SHP77 (cell line): ENCODE measurements at regions not wholly inside any gene's neighbourhood (a gene's known extent, or its start where the extent isn't known, plus 50 kb on each side); places are given as distances from the start of the nearest gene placed in this dataset.

Experiments
- DNase-seq, 2 experiments: peaks; one replicate each; lab custom pipeline; 2025; lab: John Stamatoyannopoulos, UW

DNA sequence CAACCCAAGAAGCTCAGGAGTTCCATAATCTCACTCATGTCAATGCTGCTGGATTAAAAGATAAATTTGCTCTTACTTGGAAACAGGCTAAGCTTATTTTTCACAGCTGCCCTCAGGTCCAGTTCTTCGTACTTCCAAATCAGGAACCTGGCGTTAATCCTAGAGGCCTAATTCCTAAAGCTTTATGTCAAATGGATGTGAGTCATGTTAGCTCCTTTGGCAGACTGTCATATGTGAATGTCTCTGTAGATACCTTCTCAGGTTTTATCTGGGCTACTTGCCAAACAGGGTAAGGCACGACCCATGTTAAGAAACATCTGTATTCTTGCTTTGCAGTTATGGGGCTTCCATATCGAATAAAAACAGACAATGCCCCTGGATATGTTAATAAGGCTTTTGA, 504.6 kb downstream of the ALG10 start:
- DNase-seq: no peak

DNA sequence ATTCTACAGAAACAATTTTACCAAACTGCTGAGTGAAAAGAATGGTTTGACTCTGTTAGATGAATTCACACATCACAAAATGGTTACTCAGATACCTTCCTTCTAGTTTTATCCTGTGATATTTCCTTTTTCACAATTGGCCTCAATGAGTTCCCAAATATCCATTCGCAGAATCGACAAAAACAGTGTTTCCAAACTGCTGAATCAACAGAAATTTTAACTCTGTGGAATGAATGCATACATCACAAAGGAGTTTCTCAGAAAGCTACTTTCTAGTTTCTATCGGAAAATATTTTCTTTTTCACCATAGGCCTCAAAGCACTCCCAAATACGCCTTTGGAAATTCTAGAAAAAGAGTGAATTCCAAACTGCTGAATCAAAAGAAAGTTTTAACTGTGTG, 525.0 kb downstream of the ALG10 start:
- DNase-seq: no peak

DNA sequence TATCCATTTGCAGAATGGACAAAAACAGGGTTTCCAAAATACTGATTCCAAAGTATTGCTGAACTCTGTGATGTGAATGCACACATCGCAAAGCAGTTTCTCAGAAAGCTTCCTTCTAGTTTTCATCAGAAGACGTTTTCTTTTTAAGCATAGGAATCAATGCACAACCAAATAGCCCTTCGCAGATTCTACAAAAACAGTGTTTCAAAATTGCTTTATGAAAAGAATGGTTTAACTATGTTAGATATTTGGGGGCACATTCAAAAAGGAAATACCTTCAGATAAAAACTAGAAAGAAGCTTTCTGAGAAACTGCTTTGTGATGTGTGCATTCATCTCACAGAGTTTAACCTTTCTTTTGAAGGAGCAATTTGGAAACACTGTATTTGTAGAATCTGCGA, 569.7 kb downstream of the ALG10 start:
- DNase-seq: no peak

DNA sequence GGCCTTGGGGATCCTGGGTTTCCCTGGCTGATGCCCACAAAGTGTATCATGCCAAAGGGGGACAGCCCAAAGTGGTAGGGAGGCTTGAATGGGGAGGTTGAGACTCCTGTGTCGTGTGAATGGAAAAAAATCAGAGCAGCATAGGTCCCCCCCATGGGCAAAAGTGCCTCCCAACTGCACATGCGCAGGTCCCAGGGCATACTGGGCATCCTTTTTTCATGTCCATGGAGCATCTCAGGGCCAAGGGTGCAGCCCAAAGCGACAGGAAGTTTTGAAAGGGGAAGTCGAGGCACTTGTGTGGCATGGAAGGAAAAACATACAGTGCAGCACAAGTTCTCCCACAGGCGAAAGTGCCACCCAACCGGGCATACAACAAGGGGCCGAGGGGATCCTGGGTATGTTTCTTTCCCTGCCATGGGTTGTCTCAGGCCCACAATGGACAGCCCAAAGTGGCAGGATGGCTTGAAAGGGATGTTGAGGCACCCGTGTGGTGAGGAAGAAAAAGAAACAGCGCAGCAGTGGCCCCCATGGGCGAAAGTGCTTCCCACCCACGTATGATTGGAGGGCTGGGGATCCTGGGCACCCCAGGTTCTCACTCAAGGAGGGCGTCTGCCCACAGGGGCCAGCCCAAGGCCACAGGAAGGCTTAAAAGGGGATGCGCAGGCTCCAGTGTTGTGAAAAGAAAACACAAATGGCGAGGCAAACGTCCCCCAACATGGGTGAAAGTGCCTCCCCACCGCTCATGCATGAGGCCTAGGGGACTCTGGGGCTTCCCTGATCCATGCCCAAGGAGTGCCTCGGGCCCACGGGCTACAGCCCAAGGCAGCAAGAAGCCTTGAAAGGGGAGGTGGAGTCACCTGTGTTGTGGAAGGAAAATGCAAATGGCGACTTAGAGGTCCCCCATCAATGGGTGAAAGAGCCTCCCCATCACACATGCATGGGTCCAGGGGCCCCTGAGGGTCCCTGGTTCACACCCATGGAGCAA, 573.7 kb downstream of the ALG10 start:
- DNase-seq: no peak

DNA sequence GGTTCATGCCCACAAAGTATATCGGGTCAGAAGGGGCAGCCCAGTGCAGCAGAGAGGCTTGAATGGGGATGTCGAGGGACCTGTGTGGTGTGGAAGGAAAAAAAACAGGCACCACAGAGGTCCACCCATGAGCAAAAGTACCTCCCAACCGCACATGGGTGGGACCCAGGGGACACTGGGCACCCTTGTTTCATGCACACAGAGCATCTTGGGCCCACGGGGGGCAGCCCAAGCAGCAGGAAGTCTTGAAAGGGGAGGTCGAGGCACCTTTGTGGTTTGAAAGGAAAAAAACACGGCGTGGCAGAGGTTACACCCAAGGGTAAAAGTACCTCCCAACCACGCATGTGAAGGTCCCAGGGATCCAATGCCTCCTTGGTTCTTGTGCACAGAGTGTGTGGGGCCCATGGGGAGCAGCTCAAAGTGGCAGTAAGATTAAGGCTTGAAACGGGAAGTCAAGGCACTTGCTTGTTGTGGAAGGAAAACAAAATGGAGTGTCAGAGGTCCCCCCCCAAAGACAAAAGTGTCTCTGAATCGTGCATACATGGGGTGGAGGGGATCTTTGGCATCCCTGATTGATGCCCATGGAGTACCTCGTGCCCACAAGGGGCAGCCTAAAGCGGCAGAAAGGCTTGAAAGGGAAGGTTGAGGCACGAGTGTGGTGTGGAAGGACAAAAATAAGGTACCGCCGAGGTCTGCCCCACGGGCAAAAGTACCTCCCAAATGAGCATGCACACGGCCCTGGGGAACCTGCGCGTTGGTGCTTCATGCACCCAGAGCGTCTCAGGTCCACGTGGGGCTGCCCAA, 575.5 kb downstream of the ALG10 start:
- no peak for DNase-seq

DNA sequence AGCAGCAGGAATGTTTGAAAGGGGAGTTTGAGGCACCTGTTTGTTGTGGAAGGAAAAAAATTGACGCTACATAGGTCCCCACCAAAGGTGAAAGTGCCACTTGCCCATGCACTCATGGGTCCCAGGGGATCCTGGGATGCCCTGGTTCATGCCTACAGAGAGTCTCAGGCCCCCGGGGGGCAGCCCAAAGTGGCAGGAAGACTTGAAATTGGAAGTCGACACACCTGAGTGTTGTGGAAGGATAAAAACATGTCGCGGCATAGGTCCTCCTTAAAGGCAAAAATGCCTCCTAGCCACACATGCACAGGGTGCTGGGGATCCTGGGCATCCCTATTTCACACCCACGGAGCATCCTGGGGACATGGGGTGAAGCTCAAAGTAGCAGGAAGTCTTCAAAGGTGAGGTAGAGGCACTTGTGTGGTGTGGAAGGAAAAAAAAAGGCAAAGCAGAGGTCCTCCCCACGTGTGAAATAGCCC, 576.1 kb downstream of the ALG10 start:
- DNase-seq: no peak

DNA sequence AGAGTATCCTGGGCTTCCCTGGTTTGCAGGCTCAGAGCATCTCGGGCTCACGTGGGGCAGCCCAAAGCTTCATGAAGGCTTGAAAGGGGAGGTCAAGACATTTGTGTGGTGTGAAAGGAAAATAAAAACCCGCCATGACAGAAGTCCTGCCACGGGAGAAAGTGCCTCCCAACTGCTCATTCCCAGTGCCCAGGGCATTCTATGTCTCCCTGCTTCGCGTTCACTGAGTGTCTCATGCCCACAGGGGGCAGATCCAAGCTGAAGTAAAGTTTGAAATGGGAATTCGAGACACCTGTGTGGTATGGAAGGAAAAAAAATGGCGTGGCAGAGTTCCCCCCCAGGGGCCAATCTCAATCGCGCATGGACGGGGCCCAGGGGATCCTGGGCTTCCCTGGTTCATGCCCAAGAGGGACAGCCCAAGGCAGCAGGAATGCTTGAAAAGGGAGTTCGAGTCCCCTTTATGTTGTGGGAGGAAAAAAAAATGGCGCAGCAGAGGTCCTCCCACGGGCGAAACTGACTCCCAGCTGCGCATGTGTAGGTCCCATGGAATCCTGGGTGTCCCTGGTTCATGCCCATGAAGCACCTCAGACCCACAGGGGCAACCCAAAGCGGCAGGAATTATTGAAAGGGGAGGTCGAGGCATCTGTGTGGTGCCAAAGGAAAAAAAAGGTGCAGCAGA, 576.7 kb downstream of the ALG10 start:
- DNase-seq: no peak

DNA sequence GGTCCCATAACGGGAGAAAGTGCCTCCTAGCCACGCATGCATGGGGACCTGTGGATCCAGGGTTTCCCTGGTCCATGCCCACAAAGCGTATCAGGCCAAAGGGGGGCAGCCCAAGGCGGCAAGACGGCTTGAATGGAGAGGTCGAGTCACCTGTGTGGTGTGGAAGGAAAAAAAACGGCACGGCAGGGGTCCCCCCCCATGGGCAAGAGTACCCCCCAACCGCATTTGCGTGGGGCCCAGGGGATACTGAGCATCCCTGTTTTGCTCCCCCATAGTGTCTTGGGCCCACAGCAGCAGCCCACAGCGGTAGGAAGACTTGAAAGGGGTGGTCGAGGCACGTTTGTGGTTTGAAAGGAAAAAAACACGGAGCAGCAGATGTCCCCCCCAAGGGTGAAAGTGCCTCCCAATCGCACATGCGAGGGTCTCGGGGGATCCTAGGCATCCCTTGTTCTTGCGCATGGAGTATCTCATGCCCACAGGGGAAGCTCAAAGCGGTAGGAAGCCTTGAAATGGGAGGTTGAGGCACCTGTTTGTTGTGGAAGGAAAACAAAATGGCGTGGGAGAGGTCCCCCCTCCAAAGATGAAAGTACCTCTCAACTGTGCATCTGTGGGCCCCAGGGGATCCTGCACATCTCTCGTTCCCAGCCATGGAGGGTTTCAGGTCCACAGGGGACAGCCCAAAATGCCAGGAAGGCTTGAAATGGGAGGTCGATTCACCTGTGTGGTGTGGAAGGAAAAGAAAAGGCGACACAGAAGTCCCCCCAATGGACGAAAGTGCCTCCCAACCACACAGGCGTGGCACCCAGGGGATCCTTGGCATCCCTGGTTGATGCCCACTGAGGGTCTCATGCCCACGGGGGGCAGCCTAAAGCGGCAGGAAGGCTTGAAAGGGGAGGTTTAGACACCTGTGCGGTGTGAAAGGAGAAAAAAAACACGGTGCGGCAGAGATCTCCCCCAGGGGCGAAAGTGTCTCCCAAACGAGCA, 577.5 kb downstream of the ALG10 start:
- no peak for DNase-seq

DNA sequence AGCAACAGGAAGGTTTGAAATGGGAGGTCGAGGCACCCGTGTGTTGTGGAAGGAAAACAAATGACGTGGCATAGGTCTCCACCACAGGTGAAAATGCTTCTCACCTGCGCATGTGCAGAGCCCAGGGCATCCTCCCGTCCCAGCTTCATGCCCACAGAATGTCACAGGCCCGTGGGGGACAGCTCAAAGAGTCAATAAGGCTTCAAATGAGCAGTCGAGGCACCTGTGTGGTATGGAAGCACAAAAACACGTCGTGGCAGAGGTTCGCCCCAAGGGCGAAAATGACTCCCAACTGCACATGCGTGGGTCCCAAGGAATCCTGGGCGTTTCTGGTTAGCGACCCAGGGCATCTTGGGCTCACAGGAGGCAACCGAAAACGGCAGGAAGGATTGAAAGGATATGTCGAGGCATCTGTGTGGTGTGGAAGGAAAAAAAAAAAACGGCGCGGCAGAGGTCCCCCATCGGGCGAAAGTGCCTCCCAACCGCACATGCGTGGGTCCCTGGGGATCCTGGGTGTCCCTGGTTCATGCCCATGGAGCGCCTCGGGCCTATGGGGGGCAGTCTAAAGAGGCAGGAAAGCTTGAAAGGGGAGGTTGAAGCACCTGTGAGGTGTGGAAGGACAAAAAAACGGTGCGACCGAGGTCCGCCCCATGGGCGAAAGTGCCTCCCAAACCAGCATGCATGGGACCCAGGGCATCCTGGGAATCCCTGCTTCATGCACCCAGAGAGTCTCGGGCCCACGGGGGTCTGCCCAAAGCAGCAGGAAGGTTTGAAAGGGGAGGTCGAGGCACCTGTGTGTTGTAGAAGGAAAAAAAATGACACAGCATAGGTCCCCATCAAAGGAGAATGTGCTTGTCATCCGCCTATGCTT, 578.5 kb downstream of the ALG10 start:
- no peak for DNase-seq

DNA sequence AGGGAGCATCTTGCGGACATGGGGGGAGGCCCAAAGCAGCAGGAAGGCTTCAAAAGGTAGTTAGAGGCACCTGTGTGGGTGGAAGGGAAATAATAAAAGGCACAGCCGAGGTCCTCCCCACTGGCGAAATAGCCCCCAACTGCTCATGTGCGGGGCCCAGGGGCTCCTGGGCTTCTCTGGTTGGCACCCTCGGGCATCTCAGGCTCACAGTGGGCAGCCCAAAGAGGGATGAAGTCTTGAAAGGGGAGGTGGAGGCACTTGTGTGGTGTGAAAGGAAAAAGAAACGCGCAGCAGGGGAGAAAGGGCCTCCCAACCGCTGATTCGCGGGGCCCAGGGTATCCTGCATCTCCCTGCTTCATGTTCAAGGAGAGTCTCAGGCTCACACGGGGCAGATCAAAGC, 579.4 kb downstream of the ALG10 start:
- DNase-seq: no peak

DNA sequence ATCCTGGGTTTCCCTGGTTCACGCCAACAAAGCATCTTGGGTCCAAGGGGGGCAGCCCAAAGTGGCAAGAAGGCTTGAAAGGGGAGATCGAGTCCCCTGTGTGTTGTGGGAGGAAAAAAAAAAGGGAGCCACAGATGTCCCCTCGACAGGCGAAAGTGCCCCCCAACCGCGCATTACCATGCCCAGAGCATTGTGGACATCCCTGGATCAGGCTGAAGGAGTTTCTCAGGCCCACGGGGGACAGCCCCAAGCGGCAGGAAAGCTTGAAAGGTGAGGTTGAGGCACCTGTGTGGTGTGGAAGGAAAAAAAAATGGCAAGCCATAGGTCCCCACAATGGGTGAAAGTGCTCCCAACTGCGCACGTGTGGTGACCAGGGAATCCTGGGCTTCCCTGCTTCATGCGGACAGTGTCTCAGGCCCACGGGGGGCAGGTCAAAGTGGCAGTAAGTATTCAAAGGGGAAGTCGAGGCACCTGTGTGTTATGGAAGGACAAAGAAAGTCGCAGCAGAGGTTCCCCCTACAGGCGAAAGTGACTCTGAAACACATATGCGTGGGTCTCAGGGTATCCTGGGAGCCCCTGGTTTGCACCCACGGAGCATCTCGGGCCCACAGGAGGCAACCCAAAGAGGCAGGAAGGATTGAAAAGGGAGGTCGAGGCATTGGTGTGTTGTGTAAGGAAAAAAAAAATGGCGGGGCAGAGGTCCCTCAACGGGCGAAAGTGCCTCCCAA, 580.1 kb downstream of the ALG10 start:
- no peak for DNase-seq

DNA sequence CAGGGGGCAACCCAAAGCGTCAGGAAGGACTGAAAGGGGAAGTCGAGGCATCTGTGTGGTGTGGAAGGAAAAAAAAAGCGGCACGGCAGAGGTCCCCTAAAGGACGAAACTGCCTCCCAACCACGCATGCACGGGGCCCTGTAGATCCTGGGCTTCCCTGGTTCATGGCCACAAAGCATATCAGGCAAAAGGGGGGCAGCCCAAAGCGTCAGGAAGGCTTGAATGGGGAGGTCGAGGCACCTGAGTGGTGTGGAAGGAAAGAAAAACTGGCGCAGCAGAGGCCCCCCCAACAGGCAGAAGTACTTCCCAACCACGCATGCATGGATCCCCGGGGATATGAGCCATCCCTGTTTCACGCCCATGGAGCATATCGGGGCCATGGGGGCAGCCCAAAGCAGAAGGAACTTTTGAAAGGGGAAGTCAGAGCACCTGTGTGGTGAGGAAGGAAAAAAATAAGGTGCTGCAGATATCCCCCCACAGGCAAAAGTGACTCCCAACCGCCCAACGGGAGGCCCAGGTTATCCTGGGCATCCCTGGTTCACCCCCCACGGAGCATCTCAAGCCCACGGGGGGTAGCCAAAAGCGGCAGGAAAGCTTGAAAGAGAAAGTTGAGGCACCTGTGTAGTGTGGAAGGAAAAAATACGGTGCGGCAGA, 581.2 kb downstream of the ALG10 start:
- DNase-seq: no peak

DNA sequence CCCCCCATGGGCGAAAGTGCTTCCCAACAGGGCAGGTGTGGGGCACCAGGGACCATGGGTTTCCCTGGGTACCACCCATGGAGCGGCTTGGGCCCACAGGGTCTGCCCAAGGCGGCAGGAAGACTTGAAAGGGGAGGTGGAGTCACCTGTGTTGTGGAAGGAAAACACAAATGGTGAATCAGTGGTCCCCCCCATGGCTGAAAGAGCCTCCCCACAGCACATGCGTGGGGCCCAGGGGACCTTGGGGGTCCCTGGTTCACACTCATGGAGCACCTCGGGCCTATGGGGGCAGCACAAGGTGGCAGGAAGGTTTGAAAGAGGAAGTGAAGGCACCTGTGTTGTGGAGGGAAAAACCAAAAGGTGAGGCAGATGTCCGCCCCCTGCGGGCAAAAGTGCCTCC, 581.9 kb downstream of the ALG10 start:
- no peak for DNase-seq

DNA sequence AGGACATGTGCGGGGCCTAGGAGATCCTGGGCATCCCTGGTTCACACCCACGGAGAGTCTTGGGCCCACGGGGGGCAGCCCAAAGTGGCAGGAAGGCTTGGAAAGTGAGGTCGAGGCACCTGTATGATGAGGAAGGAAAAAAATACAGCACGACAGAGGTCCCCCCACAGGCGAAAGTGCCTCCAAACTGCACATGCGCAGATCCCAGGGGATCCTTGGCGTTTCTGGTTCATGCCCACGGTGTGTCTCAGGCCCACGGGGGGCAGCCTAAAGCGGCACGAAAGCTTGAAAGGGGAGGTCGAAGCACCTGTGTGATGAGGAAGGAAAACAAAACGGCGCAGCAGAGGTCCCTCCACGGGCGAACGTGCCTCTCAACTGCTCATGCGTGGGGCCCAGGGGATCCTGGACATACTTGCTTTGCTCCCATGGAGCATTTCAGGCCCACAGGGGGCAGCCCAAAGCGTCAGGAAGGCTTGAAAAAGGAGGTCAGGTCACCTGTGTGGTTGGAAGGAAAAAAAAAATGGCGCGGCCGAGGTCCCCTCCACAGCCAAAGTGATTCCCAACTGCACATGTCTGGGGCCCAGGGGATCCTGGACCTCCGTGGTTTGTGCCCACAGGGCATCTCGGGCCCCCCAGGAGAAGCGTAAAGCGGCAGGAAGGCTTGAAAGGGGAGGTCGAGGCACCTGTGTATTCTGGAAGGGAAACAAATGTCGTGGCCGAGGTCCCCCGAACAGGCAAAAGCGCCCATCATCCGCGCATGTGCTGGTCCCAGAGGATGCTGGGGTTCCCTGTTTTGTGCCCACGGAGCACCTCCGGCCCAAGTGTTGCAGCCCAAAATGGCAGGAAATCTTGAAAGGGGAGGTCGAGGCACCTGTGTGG, 582.6 kb downstream of the ALG10 start:
- DNase-seq: no peak

DNA sequence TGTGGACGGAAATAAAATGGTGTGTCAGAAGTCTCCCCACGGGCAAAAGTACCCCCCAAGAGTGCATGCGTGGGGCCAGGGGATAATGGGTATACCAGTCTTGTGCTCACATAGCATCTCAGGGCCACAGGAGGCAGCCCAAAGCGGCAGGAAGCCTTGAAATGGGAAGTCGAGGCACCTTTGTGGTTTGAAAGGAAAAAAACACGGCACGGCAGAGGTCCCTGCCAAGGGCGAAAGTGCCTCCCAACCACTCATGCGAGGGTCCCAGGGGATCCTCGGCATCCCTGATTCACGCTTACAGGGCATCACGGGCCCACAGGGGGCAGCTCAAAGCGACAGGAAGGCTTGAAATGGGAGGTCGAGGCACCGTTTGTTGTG, 583.2 kb downstream of the ALG10 start:
- no peak for DNase-seq

DNA sequence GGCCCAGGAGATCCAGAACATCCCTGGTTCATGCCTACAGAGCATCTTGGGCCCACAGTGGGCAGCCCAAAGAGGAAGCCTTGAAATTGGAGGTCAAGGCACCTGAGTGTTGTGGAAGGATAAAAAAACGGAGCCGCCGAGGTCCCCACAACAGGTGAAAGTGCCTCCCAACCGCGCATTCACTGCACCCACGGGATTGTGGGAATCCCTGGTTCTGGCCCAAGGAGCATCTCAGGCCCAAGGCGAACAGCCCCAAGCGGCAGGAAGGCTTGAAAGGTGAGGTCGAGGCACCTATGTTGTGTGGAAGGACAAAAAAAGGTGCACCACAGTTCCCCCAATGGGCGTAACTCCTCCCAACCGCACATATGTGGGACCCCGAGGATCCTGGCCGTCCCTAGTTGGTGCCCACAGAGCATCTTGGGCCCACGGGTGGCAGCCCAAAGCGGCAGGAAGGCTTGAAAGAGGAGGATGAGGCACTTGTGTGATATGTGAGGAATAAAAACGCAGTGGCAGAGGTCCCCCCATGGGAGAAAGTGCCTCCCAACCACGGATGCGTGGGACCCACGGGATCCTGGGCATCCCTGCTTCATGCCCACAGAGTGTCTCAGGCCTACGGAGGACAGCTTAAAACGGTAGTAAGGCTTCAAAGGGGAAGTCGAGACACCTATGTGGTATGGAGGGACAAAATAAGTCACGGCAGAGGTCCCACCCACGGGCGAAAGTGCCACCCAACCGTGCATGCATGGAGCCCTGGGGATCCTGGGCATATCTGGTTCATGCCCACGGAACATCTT, 583.9 kb downstream of the ALG10 start:
- DNase-seq: no peak
